Mucosa of rectum (tissue), 2 donors: ENCODE measurements at regions not wholly inside any gene's neighbourhood (a gene's known extent, or its start where the extent isn't known, plus 50 kb on each side); places are given as distances from the start of the nearest gene placed in this dataset.
A peak's percentile ranks its signal among the peaks of the same experiment; 100 is the strongest.

Experiments
- H3K27ac ChIP-seq, 2 donors: one replicate each; pipeline ENCODE4 v1.7.0; 2013; ENCODE audit warnings: inconsistent platforms in 2 of 2, low read depth in 2 of 2, low read length in 2 of 2
- H3K27me3 ChIP-seq, 2 donors: one replicate each; pipeline ENCODE4 v1.7.0; 2013; ENCODE audit warnings: low read length in 2 of 2; ENCODE audit not compliant: control insufficient read depth in 2 of 2, insufficient read depth in 2 of 2
- H3K36me3 ChIP-seq, 2 donors: one replicate each; pipeline ENCODE4 v1.7.0; 2013; ENCODE audit warnings: low read length in 2 of 2; ENCODE audit not compliant: control insufficient read depth in 2 of 2, insufficient read depth in 2 of 2
- H3K4me1 ChIP-seq, 2 donors: one replicate each; pipeline ENCODE4 v1.7.0; 2013; ENCODE audit warnings: low read length in 2 of 2, mild to moderate bottlenecking in 1 of 2; ENCODE audit not compliant: control insufficient read depth in 2 of 2, insufficient read depth in 2 of 2
- H3K4me3 ChIP-seq, 2 donors: one replicate each; pipeline ENCODE4 v1.7.0; 2013; ENCODE audit warnings: low read length in 2 of 2
- H3K9ac ChIP-seq, 2 donors: one replicate each; pipeline ENCODE4 v1.7.0; 2013; ENCODE audit warnings: low read length in 2 of 2, low read depth in 1 of 2, mild to moderate bottlenecking in 1 of 2
- H3K9me3 ChIP-seq, 2 donors: one replicate each; pipeline ENCODE4 v1.7.0; 2013; ENCODE audit warnings: low read length in 2 of 2; ENCODE audit not compliant: control insufficient read depth in 2 of 2
- donor health status: healthy.
- donor health status: Normal muscosa, but diverticular disease.

GRCh38 chr7:54678763-54679489, 80.1 kb downstream of the SEC61G start:
- no peaks in the 10 kb centered on the region for H3K4me1 ChIP-seq
- H3K27me3 ChIP-seq: no peaks in the 10 kb centered on the region
- H3K27ac ChIP-seq: no peak overlapping the region
- H3K4me3 ChIP-seq: no peak overlapping the region
- H3K9ac ChIP-seq: no peak overlapping the region
- no peaks in the 10 kb centered on the region for H3K9me3 ChIP-seq
- no peaks in the 10 kb centered on the region for H3K36me3 ChIP-seq

- Histone ChIP-seq H3K27ac (no peak overlapping the region), H3K4me3 (no peak overlapping the region), H3K27me3 (no peaks in the 10 kb centered on the region), H3K4me1 (no peaks in the 10 kb centered on the region), H3K9me3 (no peaks in the 10 kb centered on the region), H3K36me3 (no peaks in the 10 kb centered on the region), H3K9ac (no peak overlapping the region)
Observed at GRCh38 chr7:54674891-54675290, 84.1 kb downstream of the SEC61G start.

DNA sequence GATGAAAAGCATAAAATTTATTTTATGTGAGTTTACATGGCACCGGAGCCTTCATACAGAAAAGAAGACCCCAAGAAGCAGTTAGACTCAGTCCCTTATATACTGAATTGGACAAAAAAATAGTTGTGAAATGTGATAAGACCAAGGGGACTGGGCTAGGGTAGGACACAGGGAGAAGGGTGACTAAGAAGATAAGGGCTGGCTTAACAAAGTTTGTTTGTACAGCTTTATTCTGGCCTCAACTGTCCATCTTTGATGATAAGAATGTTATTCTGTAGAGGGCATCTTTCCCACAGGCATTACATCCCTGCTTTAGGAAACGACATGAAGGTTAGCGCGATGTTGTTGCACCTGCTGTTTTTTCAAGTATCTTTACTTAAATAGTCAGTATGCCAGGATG, 86.5 kb downstream of the SEC61G start:
- Histone ChIP-seq H3K4me1 (no peaks in the 10 kb centered on the region), H3K9ac (no peak overlapping the region), H3K27me3 (no peaks in the 10 kb centered on the region), H3K9me3 (no peaks in the 10 kb centered on the region), H3K36me3 (no peaks in the 10 kb centered on the region), H3K27ac (no peak overlapping the region), H3K4me3 (no peak overlapping the region)

- Histone ChIP-seq H3K4me1 (peaks cover 2 to 4% of the 10 kb centered on the region in 2 donors), H3K27ac (no peak overlapping the region), H3K9me3 (no peaks in the 10 kb centered on the region), H3K36me3 (no peaks in the 10 kb centered on the region), H3K4me3 (peak overlapping the region; percentile 58 to 63), H3K9ac (peak overlapping the region in 1 of 2 donors; percentile 32), H3K27me3 (peaks cover 4 to 9% of the 10 kb centered on the region in 2 donors)
Observed at GRCh38 chr7:54664235-54665228, 94.5 kb downstream of the SEC61G start.

DNA sequence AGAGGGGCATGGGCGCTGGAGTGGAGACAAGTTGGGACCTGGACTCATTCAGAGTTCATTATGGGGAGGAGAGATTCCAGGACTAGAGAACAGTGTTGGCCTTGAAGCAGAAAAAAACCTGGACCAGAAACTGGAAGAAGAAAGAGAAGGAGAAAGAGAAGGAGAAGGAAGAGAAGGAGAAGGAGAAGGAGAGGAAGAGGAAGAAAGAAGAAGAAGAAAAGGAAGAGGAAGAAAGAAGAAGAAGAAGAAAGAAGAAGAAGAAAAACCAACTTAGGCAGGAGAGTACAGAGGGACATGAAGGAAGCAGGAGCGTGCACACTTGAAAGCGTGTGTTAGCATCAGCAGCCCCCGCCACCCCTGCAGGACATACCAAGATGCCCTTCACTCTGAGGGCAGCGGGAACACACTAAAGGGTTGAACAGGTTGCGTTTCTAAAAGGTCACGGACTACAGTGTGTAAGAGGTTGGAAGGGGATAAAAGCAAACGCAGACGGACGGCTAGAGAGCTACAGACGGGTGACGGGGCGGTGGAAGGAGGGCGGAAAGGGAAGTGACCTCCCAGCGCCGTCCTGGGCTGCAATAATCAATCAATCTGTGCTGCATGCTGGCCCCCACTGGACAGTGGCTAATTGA, 95.3 kb downstream of the SEC61G start:
- H3K27me3 ChIP-seq: peaks cover 4 to 9% of the 10 kb centered on the region in 2 donors
- peaks cover 2 to 4% of the 10 kb centered on the region in 2 donors for H3K4me1 ChIP-seq
- H3K9me3 ChIP-seq: no peaks in the 10 kb centered on the region
- peak overlapping the region; percentile 58 to 63 for H3K4me3 ChIP-seq
- no peak overlapping the region for H3K27ac ChIP-seq
- peak overlapping the region in 1 of 2 donors; percentile 32 for H3K9ac ChIP-seq
- no peaks in the 10 kb centered on the region for H3K36me3 ChIP-seq

DNA sequence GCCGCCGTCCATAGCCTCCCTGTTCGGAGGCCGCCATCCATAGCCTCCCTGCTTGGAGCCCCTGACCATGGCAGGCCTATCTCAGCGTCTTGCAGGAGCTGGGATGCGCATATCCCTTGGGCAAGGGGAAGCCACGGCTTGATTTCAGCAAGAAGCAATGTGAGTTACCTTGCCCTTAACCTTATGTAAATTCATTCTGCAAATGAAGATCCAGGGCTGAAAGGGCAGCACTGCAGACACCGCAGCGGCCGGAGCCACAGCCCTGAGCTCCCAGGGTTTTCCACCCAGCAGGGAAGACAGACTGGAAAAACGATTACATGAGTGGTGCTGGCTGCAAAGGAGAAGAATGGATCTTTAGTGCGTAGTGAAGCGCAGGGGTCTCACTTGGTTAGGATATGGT, 95.8 kb downstream of the SEC61G start:
- H3K4me1 ChIP-seq: peaks cover 2 to 4% of the 10 kb centered on the region in 2 donors
- no peak overlapping the region for H3K4me3 ChIP-seq
- H3K9me3 ChIP-seq: no peaks in the 10 kb centered on the region
- H3K36me3 ChIP-seq: no peaks in the 10 kb centered on the region
- H3K27me3 ChIP-seq: peaks cover 4 to 9% of the 10 kb centered on the region in 2 donors
- no peak overlapping the region for H3K27ac ChIP-seq
- H3K9ac ChIP-seq: no peak overlapping the region

- Histone ChIP-seq H3K4me3 (no peak overlapping the region), H3K9me3 (no peaks in the 10 kb centered on the region), H3K36me3 (no peaks in the 10 kb centered on the region), H3K4me1 (peaks cover 2 to 4% of the 10 kb centered on the region in 2 donors), H3K27me3 (peaks cover 4 to 9% of the 10 kb centered on the region in 2 donors), H3K27ac (no peak overlapping the region), H3K9ac (no peak overlapping the region)
Observed at GRCh38 chr7:54662701-54663100, 96.3 kb downstream of the SEC61G start.

GRCh38 chr7:54653905-54654304, 105.1 kb downstream of the SEC61G start:
- Histone ChIP-seq H3K4me3 (no peak overlapping the region), H3K27ac (no peak overlapping the region), H3K27me3 (no peaks in the 10 kb centered on the region), H3K9me3 (no peaks in the 10 kb centered on the region), H3K4me1 (no peaks in the 10 kb centered on the region), H3K36me3 (no peaks in the 10 kb centered on the region), H3K9ac (no peak overlapping the region)

DNA sequence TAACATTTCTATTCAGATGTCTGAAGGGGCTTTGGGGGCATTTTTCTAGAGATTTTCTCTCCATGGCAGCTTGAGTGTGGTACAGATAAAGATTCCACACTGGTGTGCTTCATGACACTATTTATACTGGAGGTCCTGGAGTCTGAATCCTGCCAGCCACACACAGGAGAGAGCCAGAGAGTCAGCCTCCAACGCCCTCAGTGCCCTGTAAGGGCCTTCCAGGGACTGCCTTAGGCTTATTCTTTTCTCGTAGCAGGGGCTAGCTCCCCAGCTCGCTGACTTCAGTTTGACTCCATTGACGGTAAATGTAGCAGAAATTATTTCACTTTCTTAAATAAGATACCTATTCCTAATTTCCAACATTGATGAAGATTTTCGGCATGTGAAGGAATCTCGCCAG, 100.9 kb downstream of the VSTM2A start:
- H3K36me3 ChIP-seq: no peaks in the 10 kb centered on the region
- H3K4me3 ChIP-seq: no peak overlapping the region
- no peaks in the 10 kb centered on the region for H3K9me3 ChIP-seq
- no peaks in the 10 kb centered on the region for H3K27me3 ChIP-seq
- H3K27ac ChIP-seq: no peak overlapping the region
- H3K4me1 ChIP-seq: no peaks in the 10 kb centered on the region
- no peak overlapping the region for H3K9ac ChIP-seq
